Left lobe of liver (tissue), 2 donors: ENCODE measurements at regions not wholly inside any gene's neighbourhood (a gene's known extent, or its start where the extent isn't known, plus 50 kb on each side); places are given as distances from the start of the nearest gene placed in this dataset.

ENCODE experiments used
- ATAC-seq: fragments of 200-7000 bp; cut with Tn5 transposase; one replicate; pipeline ENCODE4 v1.9.1; 2020; ENCODE audit warnings: mild to moderate bottlenecking, moderate library complexity
- DNase-seq: peaks from one replicate; pipeline ENCODE4 v3.0.0-alpha.2; 2020; ENCODE audit warnings: low spot score
- donor health status: DM: no; HTN: no; CAD: no; lungs with moderate emphysema.
- donor health status: DM: no; HTN: yes; CAD: no.

- DNase-seq (no peak), ATAC-seq (no peak)
Measured at GRCh38 chr5:39587675-39588074, 162.9 kb upstream of the DAB2 start.

GRCh38 chr5:39586185-39586584 lies 161.4 kb upstream of the DAB2 start:
- ATAC-seq = no peak

GRCh38 chr5:39584927-39585326 lies 160.1 kb upstream of the DAB2 start:
- ATAC-seq = no peak
- DNase-seq = no peak

More at GRCh38 chr5:39586185-39586584, 161.4 kb upstream of the DAB2 start:
- no peak for DNase-seq

GRCh38 chr5:39580702-39581453 lies 156.1 kb upstream of the DAB2 start:
- no peak for DNase-seq
- no peak for ATAC-seq

- no peak for ATAC-seq
- DNase-seq = no peak
Measured at GRCh38 chr5:39579750-39580149, 155.0 kb upstream of the DAB2 start.

GRCh38 chr5:39578887-39579497 lies 154.2 kb upstream of the DAB2 start:
- ATAC-seq = peak; percentile 33

GRCh38 chr5:39577529-39577928 lies 152.7 kb upstream of the DAB2 start:
- ATAC-seq = no peak

More at GRCh38 chr5:39578887-39579497, 154.2 kb upstream of the DAB2 start:
- DNase-seq = no peak

GRCh38 chr5:39570403-39571027 lies 145.7 kb upstream of the DAB2 start:
- DNase-seq (no peak), ATAC-seq (peak; percentile 85)

More at GRCh38 chr5:39577529-39577928, 152.7 kb upstream of the DAB2 start:
- DNase-seq = no peak

GRCh38 chr5:39569857-39570256 lies 145.1 kb upstream of the DAB2 start:
- peak; percentile 87 for ATAC-seq
- DNase-seq = no peak

GRCh38 chr5:39566891-39567290 lies 142.1 kb upstream of the DAB2 start:
- no peak for ATAC-seq
- no peak for DNase-seq

- ATAC-seq = peak; percentile 31
- no peak for DNase-seq
Measured at GRCh38 chr5:39566029-39566428, 141.2 kb upstream of the DAB2 start.

GRCh38 chr5:39561421-39561820 lies 136.6 kb upstream of the DAB2 start:
- no peak for DNase-seq
- ATAC-seq = no peak

GRCh38 chr5:39560726-39561125 lies 135.9 kb upstream of the DAB2 start:
- DNase-seq (no peak), ATAC-seq (no peak)

GRCh38 chr5:39559923-39560322 lies 135.1 kb upstream of the DAB2 start:
- DNase-seq = no peak
- ATAC-seq = no peak

- ATAC-seq (no peak), DNase-seq (no peak)
Measured at GRCh38 chr5:39558541-39558940, 133.8 kb upstream of the DAB2 start.

GRCh38 chr5:39555788-39556187 lies 131.0 kb upstream of the DAB2 start:
- DNase-seq (no peak), ATAC-seq (no peak)

- ATAC-seq = peak; percentile 92
- no peak for DNase-seq
Measured at GRCh38 chr5:39547553-39548154, 122.9 kb upstream of the DAB2 start.

GRCh38 chr5:39544941-39545340 lies 120.2 kb upstream of the DAB2 start:
- no peak for ATAC-seq

GRCh38 chr5:39543335-39543734 lies 118.6 kb upstream of the DAB2 start:
- DNase-seq (no peak), ATAC-seq (no peak)

More at GRCh38 chr5:39544941-39545340, 120.2 kb upstream of the DAB2 start:
- DNase-seq = no peak

- peak; percentile 31 for ATAC-seq
- no peak for DNase-seq
Measured at GRCh38 chr5:39542511-39543285, 117.9 kb upstream of the DAB2 start.

GRCh38 chr5:39541920-39542319 lies 117.1 kb upstream of the DAB2 start:
- DNase-seq (no peak), ATAC-seq (no peak)
